ENCODE measurements at regions not wholly inside any gene's neighbourhood (a gene's known extent, or its start where the extent isn't known, plus 50 kb on each side); places are given as distances from the start of the nearest gene placed in this dataset.

DNA sequence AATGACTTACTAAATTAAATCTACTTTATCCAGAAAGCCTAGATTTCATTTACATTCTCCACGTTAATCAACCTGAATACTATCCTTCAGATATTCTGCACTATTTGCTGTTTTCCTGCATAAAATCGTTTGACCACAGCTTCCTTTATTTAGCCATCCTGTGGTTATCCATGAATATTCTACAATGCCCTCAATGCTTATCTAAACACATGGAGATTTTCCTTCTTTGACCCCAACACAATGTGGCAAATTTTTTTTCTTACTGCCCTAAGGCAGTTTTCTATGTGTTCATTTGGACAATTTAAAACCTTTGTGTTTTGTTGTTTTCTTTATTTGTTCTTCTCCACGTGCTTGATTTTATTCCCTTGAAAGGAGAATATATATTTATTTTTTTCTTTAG, 495.5 kb upstream of the ROBO1 start:
- DNase-seq, result no peak

DNA sequence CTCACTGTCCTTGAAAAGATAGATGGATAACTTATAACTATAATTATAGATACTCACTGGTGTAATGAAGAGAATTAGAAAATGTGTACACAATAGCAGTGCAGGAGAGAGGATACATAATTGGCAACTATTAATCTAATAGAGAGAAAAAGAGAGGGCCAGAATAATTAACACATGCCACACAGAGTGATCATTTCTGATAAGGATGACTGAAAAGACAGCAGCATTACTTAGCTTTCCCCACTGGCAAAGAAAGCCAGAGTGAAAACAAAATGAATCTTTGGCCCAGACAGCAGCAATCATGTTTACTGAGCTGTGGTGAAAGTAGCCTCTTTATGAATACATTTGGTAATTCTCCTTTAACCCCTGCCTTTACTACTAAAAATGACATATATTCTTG, 493.3 kb upstream of the ROBO1 start:
- DNase-seq, result no peak

DNA sequence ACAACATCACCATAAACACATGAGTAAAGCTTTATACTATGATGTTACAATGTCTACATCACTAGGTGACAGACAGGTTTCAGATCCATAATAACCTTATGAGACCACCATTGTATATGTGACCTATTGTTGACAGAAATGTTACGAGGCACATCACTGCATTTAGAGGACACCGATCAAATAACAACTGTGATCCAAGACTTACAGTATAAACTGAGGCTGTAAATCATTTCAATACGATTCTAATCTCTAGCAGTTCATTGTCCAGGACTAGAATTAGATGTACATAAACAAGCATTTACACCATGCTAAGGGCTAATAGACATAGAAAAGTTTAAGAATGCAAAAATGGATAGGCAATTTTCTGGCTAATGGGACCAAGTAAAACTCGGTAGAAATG, 491.9 kb upstream of the ROBO1 start:
- DNase-seq, result no peak

DNA sequence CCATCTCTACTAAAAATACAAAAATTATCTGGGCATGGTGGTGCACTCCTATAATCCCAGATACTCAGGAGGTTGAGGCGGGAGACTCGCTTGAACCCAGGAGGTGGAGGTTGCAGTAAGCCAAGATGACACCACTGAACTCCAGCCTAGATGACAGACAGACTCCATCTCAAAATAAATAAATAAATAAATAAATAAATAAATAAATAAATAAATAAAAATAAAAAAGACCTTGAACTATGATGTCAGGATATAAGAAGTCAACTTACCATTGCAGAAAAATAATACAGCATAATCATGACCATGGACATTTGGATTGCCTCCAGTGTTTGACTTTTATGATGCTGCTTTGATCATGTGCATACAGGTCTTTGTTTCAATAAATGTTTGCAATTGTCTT, 484.3 kb upstream of the ROBO1 start:
- DNase-seq, result no peak

DNA sequence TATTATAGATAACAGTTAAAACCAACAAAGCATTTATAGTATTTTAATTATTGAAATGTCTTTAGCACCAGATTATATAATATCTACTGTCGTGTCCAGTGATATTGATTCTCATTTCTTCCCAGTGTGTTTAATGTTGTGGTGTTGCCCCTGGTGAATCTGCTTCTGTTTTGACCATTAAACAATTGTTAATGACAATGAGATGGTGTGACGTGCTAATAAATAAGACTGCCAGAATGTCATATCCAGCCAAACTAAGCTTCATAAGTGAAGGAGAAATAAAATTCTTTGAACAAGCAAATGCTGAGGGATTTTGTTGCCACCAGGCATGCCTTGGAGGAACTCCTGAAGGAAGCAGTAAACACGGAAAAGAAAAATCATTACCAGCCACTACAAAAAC, 480.0 kb upstream of the ROBO1 start:
- no peak for DNase-seq

DNA sequence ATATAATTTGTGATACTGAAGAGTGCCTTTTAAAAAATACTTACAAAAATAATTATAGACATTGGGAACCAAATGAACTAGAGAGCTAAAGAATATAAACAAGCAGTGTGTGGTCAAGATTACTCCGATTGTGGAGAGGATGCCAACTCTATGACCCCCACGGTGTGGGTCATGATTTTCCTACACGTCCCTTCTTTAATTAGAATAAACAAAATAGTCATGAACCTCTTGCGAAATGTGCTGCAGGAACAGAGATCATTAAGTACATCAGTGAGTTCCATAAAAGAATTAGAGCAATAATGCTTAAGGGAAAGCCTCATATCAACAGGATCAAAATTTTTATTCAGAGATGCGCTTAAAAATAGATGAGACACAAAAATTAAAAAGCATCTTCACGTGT, 476.6 kb upstream of the ROBO1 start:
- no peak for DNase-seq

DNA sequence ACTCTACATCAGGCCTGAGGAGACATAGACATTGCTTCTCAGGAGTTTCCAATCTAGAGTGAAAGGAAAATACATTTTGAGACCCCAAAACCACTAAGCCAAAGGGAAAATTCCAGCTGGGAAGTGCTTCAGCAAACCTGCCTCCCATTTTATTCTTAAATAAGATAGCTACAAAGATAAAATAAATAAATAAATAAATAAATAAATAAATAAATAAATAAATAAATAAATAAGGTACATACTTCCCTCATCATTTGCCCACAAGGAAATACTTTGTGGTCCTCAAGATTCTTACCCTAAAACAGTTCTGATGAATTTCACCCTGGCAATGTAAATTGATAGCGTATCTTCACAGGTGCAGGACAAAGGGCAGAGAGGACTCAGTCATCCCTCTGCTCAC, 474.0 kb upstream of the ROBO1 start:
- DNase-seq, result no peak

DNA sequence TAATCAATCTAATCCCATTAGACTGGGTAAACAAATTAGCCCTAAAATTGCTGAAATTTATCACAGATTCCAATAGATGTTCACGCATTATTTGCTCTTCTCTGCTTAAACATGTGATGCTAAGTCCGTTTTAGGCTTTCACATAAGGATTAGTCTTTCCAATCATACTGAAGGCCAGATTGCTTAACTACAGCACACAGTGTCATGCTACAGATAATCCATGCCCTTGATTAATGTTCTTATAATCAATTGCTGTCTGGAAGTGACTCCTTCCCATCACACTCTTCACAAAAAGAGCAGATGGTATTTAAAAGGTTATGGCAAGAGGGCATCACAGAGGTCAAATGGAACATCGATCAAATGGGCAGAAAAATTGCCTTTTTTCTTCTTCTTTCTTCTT, 471.5 kb upstream of the ROBO1 start:
- DNase-seq, result no peak

DNA sequence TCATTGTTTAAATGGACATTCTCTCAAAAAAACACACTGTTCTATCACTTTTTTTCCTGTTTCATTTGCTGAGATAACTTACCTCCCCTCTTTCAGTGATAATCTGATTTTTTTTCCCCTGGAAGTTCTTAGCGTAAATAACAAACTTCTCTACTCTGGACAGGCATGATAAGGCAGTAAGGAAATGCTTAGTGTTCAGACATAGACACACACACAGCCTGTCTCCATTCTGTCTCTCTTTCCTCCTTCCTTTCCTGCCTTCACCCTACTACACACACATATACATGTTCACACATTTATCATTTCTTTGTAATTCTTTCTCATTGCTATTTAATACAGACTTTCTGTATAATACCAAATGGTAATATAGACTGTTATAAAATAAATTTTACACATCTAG, 470.8 kb upstream of the ROBO1 start:
- no peak for DNase-seq

DNA sequence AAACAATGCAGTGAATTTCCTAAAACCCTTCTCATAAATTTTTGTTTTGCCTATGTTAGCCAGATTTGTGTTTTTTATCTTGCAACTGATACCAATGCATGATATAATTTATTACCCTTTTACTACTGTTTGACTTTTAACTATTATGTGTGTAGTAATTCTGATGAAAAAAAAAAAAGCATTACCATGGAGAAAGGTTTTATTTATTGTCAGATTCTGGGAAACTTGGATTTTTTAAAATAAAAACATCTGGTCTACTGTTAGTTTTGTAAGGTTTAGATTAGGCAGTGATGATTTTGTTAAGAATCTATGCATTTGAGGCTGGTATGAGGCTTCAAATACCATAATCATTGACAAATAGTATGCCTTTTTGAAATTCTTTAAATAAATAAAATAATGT, 470.4 kb upstream of the ROBO1 start:
- DNase-seq, result no peak

DNA sequence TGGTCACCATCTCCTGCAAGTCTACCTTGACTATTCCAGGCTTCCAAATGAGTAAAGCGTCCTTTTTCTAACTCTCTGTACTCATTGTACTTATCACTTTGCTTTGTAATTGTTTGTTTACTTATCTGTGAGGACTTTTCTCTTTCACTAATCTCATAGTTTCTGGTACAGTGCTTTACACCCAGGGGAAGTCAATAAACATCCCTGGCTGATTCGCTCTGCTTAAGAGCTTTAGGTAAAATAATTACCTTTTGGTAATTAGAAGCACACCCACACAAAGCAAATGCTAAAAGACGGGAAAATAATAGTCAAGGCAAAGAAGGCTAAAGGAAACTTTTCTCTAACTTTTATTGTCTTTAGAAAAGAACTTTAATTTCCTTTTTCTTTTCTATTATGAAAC, 466.9 kb upstream of the ROBO1 start:
- no peak for DNase-seq

DNA sequence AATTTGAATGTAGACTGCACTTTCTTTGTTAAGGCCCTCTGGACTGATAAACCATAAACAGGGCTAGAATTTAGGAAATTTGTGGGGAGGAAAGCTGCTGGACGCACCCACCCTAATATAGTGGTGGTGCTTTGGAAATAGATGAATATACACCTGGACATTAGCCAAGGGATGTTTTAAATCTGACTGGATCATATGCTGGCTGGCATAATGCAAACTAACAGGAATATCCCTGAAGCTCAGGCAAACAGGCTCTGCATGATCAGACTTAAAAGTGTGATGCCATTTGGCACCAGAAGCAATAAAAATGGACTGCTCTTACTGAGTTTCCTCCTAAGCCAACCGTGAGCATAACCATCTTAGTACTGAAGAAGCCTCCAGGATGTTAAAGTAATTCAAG, 465.8 kb upstream of the ROBO1 start:
- no peak for DNase-seq

DNA sequence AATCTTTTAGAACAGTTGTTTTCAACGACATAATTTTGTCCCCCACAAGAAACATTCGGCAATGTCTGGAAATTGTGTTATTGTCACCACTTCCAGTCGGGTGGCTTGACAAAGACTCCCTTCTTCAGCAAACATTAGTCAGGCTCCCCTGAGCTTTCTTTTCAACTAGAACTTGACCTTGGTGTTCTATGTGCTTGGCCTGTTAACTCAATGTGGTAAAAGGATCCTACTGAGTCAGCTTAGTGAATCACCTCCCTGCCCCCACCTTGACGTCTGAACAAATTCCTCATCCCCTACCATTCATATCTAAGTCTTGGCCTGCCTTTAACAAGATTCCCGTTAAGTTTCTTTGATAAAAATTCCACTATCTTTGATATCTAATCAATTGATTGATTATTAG, 465.0 kb upstream of the ROBO1 start:
- peak; percentile 7 for DNase-seq

DNA sequence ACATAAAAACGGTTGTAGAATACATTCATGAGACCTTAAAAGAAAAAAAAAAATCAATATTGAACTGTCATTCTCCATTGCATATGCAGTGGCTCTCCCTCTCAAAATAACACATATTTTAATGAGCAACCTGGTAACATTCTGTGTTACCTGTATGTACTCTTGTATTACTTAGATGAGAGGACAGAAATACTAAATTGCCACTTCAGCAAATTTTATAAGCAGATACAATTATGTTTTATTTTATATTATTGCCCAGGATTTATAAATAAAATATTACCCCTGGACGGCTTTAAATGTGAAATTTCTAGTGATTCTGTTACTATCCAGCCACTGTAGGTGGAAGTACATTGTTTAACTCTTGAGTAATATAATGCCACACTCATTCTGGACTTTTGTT, 463.2 kb upstream of the ROBO1 start:
- no peak for DNase-seq

DNA sequence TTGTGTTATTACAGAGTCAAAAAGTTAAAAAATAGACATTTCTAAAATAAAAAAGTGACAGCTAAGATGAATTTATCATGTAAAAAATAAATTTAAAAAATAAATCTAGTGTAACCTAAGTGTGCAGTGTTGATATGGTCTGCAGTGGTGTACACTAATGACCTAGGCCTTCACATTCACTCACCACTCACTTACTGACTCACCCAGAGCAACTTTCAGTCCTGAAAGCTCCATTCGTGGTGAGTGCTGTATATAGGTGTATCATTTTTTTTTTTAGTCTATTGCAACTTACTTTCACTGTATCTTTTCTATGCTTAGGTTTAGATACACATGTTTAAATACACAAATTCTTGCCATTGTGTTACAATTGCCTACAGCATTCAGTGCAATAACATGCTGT, 459.4 kb upstream of the ROBO1 start:
- DNase-seq, result no peak

DNA sequence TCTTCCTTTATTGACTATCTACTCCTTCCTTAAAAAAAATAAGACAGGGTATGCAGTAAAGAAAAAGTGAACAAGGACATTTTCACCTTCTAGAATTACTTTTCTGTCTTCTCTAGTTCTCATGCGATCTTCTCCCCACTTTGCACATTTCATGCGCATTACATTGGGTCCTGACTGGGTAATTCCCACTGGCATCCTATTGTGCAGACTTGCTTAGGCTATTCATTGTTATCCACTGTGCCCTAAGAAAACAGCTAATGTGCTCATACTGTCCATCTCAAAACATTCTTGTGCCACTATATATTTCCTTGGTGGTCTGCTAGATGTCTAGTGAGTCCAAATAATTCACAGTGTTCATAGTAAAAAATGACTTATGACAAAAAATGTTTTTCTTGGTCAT, 447.4 kb upstream of the ROBO1 start:
- DNase-seq, result no peak

DNA sequence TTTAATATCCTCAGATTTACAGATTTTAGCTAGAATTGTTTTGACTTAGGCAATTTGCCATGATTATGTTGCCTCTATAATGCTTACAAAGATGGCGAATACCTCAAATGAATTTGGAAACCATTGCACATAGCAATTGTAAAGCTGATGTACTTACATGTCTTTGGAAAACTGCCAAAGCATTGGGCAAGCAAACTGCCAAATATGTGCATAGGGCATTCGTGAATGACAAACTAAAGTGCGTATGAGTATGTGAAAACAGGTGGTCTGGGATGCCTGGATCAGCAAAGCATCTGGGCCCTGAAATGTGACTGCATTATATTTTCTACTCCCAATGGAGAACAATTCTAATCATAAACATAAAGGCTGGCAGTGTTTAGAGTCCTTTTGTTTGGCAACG, 445.3 kb upstream of the ROBO1 start:
- peak; percentile 0 for DNase-seq

DNA sequence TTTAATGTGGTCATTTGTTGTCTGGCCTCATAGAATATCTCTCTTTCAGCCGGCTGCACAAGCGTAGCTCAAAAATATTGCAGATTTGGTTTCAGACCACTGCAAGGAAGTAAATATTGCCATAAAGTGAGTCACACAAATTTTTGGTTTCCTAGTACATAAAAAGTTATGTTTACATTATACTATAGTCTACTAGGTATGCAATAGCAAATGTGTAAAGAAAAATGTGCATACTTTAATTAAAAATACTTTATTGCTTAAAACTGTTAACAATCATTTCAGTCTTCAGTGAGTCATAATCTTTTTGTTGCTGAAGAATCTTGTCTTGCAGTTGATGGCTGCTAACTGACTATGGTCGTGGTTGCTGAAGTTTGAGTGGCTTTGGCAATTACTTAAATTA, 425.1 kb upstream of the ROBO1 start:
- no peak for DNase-seq

DNA sequence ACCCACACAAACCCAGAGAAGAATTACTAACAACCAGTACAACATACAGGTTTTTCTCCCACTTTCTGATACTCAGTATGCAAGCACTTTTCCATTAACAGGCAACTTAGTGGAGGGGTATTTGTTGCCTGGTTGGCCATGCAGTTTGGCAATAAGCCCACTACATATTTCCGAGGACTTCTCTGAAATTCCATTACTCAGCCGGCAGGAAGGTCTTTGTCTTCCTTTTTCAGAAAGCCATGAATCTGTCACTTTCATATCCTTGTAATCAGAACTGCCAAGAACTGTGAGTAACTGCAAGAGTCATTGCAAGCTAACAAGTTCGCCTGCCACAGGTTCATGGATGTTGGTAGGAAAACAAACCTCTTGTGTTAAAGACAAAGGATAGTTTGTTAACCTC, 422.3 kb upstream of the ROBO1 start:
- no peak for DNase-seq

DNA sequence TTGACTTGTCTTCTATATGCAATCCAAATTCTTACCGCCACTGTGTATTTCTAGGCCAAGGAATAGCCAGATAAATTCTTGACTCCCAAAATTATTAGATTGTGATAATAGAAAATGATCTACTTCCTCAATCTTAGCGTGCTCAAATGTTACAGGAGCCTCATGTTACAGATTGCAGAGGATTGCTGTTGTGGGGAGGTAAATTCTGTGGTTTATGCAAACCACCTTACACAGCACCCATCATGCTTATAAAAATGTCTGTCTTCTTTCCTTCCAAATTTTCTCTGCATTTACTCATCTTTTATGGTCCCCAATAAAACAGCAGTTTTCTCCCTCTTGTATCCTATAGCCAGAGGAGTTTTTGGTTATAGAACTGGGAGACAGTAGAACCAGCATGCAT, 420.2 kb upstream of the ROBO1 start:
- DNase-seq, result no peak

DNA sequence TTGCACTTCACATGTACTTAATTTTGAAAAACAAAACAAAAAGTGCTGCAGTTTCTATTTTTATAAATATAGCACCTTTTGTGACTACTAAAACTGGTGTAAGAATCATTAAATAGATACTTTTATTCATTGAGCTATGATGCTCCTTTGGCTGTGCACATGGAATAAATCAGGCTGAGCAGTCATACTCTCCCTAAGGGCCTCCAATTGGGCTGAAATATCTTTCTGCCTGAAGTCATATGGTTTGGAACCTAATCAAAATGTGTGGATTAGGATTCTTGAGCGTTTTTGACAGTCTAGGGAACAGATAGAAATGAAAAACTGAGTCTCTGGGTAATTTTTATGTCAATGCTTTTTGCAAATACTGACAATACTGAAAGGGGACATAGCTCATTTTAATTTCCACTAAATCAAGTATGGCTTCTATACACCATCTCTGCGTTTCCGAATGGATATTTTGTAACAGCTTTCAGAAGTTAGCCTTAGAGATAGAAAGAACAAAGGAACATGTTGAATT, 392.2 kb upstream of the ROBO1 start:
- DNase-seq, result no peak

DNA sequence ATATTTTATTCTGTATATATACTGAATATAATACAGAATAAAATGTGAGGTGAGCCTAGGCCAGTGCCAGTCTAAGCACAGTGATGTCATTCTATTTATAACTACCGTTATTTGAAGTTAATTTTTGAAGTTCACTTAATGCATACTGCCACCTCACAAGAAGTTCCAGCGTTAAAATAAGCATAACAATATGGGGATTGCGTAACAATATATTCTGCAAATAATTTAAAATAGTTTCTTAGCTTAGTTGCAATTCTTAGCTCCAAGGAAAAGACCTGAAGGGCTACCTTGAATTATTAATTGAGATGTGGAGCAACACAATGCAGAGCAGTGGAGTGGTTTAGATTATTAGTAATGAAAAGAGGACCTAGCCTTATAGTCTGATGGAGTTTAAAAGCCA, 390.5 kb upstream of the ROBO1 start:
- no peak for DNase-seq

DNA sequence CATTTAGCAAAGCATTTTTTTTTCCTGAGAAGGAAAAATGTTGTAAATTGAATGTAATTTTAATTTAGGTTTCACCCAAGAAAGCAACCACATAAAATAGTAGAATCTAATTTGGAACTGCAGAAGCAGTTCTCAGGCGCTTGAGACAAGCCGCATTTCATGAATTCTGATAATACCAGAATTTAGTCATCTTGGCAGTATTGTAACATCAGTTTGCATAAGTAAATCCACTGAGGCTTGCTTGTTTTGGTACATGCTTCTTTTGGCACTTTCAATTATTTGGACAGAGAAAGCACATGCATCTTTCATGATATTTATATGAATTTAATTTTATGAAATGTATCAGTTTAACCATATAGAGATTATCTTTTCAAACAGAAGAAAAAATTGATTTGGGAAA, 389.7 kb upstream of the ROBO1 start:
- no peak for DNase-seq

DNA sequence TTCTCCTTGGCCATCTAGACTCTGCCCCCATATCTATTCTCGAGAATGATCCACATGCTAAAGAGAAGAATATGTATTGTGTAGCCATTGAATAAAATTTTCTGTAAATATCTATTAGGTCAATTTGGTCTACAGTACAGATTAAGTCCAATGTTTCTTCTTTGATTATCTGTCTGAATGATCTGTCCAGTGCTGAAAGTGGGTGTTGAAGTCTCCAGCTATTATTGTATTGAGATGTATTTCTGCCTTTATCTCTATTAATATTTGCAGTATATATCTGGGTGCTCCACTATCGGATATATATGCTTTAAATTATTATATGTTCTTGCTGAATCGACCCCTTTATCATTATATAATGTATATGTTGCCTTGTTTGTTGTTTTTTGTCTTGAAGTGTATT, 384.9 kb upstream of the ROBO1 start:
- no peak for DNase-seq

DNA sequence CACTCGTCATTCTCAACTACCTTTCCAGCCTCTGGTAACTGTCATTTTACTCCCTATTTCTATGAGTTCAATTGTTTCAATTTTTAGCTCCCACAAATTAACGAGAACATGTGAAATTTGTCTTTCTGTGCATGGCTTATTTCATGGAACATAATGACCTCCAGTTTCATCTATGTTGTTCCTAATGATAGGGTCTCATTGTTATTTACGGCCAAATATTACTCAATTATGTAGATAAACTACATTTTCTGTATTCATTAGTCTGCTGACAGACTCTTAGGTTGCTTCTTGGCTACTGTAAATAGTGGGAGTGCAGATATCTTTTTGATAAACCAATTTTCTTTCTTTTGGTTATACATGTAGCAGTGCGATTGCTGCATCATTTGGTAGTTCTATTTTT, 374.9 kb upstream of the ROBO1 start:
- no peak for DNase-seq

DNA sequence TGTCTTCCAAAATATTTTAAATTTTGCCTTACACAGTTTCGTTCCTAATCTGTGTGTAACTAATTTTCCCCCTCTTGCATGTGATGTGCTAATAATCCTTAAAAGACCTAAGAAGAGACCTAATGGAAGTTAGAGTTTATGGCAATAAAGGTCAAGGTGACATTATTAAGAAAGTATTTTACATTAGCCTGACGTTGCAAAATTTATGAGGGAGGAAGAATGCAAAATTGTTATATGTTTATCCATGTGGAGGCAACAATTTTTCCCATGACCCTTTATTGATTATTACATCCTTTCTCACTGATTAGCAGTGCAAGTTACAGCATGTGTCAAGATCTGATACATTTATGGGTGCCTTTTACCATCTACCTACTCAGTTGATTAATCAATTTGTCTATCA, 373.8 kb upstream of the ROBO1 start:
- no peak for DNase-seq
